ENCODE measurements at regions not wholly inside any gene's neighbourhood (a gene's known extent, or its start where the extent isn't known, plus 50 kb on each side); places are given as distances from the start of the nearest gene placed in this dataset.

- Histone ChIP-seq H3K27me3 (replicated peaks; ENCODE audit: control insufficient read depth, insufficient read depth, low read length) (no peaks in the 10 kb centered on the region), H3K4me3 (replicated peaks; ENCODE audit: low read depth, low read length) (no peak overlapping the region), H3K36me3 (ENCODE audit: control insufficient read depth, insufficient read depth, low read length) (no peaks in the 10 kb centered on the region)
- DNase-seq (ENCODE audit: extremely low read depth, insufficient read length): no peak
- no peak for TF ChIP-seq CTCF (IDR thresholded peaks at IDR 0.05; ENCODE audit: insufficient read depth, low read length, poor library complexity, severe bottlenecking)
Measured at GRCh38 chr17:71334048-71334751, 786.6 kb upstream of the SOX9 start.

- no peaks in the 10 kb centered on the region for H3K27me3 ChIP-seq (replicated peaks; ENCODE audit: control insufficient read depth, insufficient read depth, low read length)
- TF ChIP-seq CTCF (IDR thresholded peaks at IDR 0.05; ENCODE audit: insufficient read depth, low read length, poor library complexity, severe bottlenecking): no peak
- no peaks in the 10 kb centered on the region for H3K36me3 ChIP-seq (ENCODE audit: control insufficient read depth, insufficient read depth, low read length)
- no peak overlapping the region for H3K4me3 ChIP-seq (replicated peaks; ENCODE audit: low read depth, low read length)
- no peak for DNase-seq (ENCODE audit: extremely low read depth, insufficient read length)
Measured at GRCh38 chr17:71335212-71335611, 785.6 kb upstream of the SOX9 start.

- Histone ChIP-seq H3K27me3 (replicated peaks; ENCODE audit: control insufficient read depth, insufficient read depth, low read length) (no peaks in the 10 kb centered on the region), H3K4me3 (replicated peaks; ENCODE audit: low read depth, low read length) (no peak overlapping the region), H3K36me3 (ENCODE audit: control insufficient read depth, insufficient read depth, low read length) (no peaks in the 10 kb centered on the region)
- no peak for TF ChIP-seq CTCF (IDR thresholded peaks at IDR 0.05; ENCODE audit: insufficient read depth, low read length, poor library complexity, severe bottlenecking)
- no peak for DNase-seq (ENCODE audit: extremely low read depth, insufficient read length)
Measured at GRCh38 chr17:71337938-71338337, 782.9 kb upstream of the SOX9 start.

- Histone ChIP-seq H3K4me3 (replicated peaks; ENCODE audit: low read depth, low read length) (no peak overlapping the region), H3K36me3 (ENCODE audit: control insufficient read depth, insufficient read depth, low read length) (no peaks in the 10 kb centered on the region), H3K27me3 (replicated peaks; ENCODE audit: control insufficient read depth, insufficient read depth, low read length) (no peaks in the 10 kb centered on the region)
- TF ChIP-seq CTCF (IDR thresholded peaks at IDR 0.05; ENCODE audit: insufficient read depth, low read length, poor library complexity, severe bottlenecking): no peak
- no peak for DNase-seq (ENCODE audit: extremely low read depth, insufficient read length)
Measured at GRCh38 chr17:71338396-71338795, 782.4 kb upstream of the SOX9 start.

- Histone ChIP-seq H3K27me3 (replicated peaks; ENCODE audit: control insufficient read depth, insufficient read depth, low read length) (no peaks in the 10 kb centered on the region), H3K4me3 (replicated peaks; ENCODE audit: low read depth, low read length) (no peak overlapping the region), H3K36me3 (ENCODE audit: control insufficient read depth, insufficient read depth, low read length) (no peaks in the 10 kb centered on the region)
- TF ChIP-seq CTCF (IDR thresholded peaks at IDR 0.05; ENCODE audit: insufficient read depth, low read length, poor library complexity, severe bottlenecking): no peak
- DNase-seq (ENCODE audit: extremely low read depth, insufficient read length): no peak
Measured at GRCh38 chr17:71339206-71339605, 781.6 kb upstream of the SOX9 start.

GRCh38 chr17:71342737-71343136 lies 778.1 kb upstream of the SOX9 start:
- H3K4me3 ChIP-seq (replicated peaks; ENCODE audit: low read depth, low read length): no peak overlapping the region
- H3K27me3 ChIP-seq (replicated peaks; ENCODE audit: control insufficient read depth, insufficient read depth, low read length): no peaks in the 10 kb centered on the region
- no peak for DNase-seq (ENCODE audit: extremely low read depth, insufficient read length)
- H3K36me3 ChIP-seq (ENCODE audit: control insufficient read depth, insufficient read depth, low read length): no peaks in the 10 kb centered on the region
- no peak for TF ChIP-seq CTCF (IDR thresholded peaks at IDR 0.05; ENCODE audit: insufficient read depth, low read length, poor library complexity, severe bottlenecking)

Measured in GM06990 (cell line).